ENCODE measurements at regions not wholly inside any gene's neighbourhood (a gene's known extent, or its start where the extent isn't known, plus 50 kb on each side); places are given as distances from the start of the nearest gene placed in this dataset.
"Not testable (repeated sequence)": the region's sequence is repeated elsewhere in the genome, so short reads cannot be mapped to it uniquely, and the experiment has no call there.

GRCh38 chr7:150096213-150096994 lies 222.6 kb downstream of the ATP6V0E2 start:
- H3K27ac ChIP-seq; H3K4me1 ChIP-seq; H3K9me3 ChIP-seq; H3K36me3 ChIP-seq; intact Hi-C loops (cut with DNase I); DNase-seq; H3K27me3 ChIP-seq; H3K4me3 ChIP-seq: not testable (repeated sequence)
- WGBS (ENCODE audit: insufficient coverage, low coverage, low lambda C conversion rate, missing lambda C conversion rate) = 65% methylated on average over 6 of the region's 6 CpGs
- ATAC-seq = peak; percentile 47 to 63 (median 48)

- H3K4me1 ChIP-seq; intact Hi-C loops (cut with DNase I); ATAC-seq; H3K27ac ChIP-seq; DNase-seq; H3K27me3 ChIP-seq; H3K9me3 ChIP-seq; H3K4me3 ChIP-seq; H3K36me3 ChIP-seq: not testable (repeated sequence)
- WGBS (ENCODE audit: insufficient coverage, low coverage, low lambda C conversion rate, missing lambda C conversion rate) = 71% methylated on average over 7 of the region's 7 CpGs
Measured at GRCh38 chr7:150098592-150098991, 224.6 kb upstream of the LRRC61 start.

GRCh38 chr7:150101282-150101681 lies 221.9 kb upstream of the LRRC61 start:
- ATAC-seq; H3K9me3 ChIP-seq; H3K36me3 ChIP-seq; DNase-seq; H3K4me3 ChIP-seq; intact Hi-C loops (cut with DNase I); H3K27ac ChIP-seq; H3K4me1 ChIP-seq; H3K27me3 ChIP-seq: not testable (repeated sequence)
- WGBS (ENCODE audit: insufficient coverage, low coverage, low lambda C conversion rate, missing lambda C conversion rate) = 100% methylated on average over 1 of the region's 7 CpGs

- DNase-seq; H3K4me3 ChIP-seq; H3K4me1 ChIP-seq; H3K27ac ChIP-seq; intact Hi-C loops (cut with DNase I); H3K36me3 ChIP-seq; ATAC-seq; H3K9me3 ChIP-seq; H3K27me3 ChIP-seq: not testable (repeated sequence)
- WGBS (ENCODE audit: insufficient coverage, low coverage, low lambda C conversion rate, missing lambda C conversion rate) = 73% methylated on average over 1 of the region's 1 CpG
Measured at GRCh38 chr7:150107283-150107682, 215.9 kb upstream of the LRRC61 start.

- intact Hi-C loops (cut with DNase I); H3K4me3 ChIP-seq; H3K27ac ChIP-seq; H3K9me3 ChIP-seq; H3K36me3 ChIP-seq; DNase-seq; H3K4me1 ChIP-seq; H3K27me3 ChIP-seq: not testable (repeated sequence)
- peak in 3 of 4 donors; percentile 28 to 47 (median 30) for ATAC-seq
- WGBS (ENCODE audit: insufficient coverage, low coverage, low lambda C conversion rate, missing lambda C conversion rate) = 54% methylated on average over 2 of the region's 5 CpGs
Measured at GRCh38 chr7:150110375-150110820, 212.8 kb upstream of the LRRC61 start.

- H3K4me1 ChIP-seq; H3K27ac ChIP-seq; ATAC-seq; H3K36me3 ChIP-seq; H3K4me3 ChIP-seq; H3K9me3 ChIP-seq; DNase-seq; H3K27me3 ChIP-seq; intact Hi-C loops (cut with DNase I): not testable (repeated sequence)
- WGBS (ENCODE audit: insufficient coverage, low coverage, low lambda C conversion rate, missing lambda C conversion rate) = 83% methylated on average over 2 of the region's 8 CpGs
Measured at GRCh38 chr7:150110882-150111281, 212.3 kb upstream of the LRRC61 start.

GRCh38 chr7:150111373-150112139 lies 211.6 kb upstream of the LRRC61 start:
- H3K9me3 ChIP-seq; H3K27ac ChIP-seq; intact Hi-C loops (cut with DNase I); H3K4me3 ChIP-seq; H3K27me3 ChIP-seq; ATAC-seq; H3K36me3 ChIP-seq; H3K4me1 ChIP-seq; DNase-seq: not testable (repeated sequence)
- WGBS (ENCODE audit: insufficient coverage, low coverage, low lambda C conversion rate, missing lambda C conversion rate) = 78% methylated on average over 13 of the region's 33 CpGs

GRCh38 chr7:150113301-150113700 lies 209.9 kb upstream of the LRRC61 start:
- DNase-seq; ATAC-seq; H3K27ac ChIP-seq; intact Hi-C loops (cut with DNase I); H3K9me3 ChIP-seq; H3K27me3 ChIP-seq; H3K4me1 ChIP-seq; H3K4me3 ChIP-seq; H3K36me3 ChIP-seq: not testable (repeated sequence)
- 75% methylated on average over 2 of the region's 2 CpGs for WGBS (ENCODE audit: insufficient coverage, low coverage, low lambda C conversion rate, missing lambda C conversion rate)

GRCh38 chr7:150114591-150114990 lies 208.6 kb upstream of the LRRC61 start:
- H3K4me1 ChIP-seq; H3K4me3 ChIP-seq; H3K36me3 ChIP-seq; DNase-seq; intact Hi-C loops (cut with DNase I); ATAC-seq; H3K9me3 ChIP-seq; H3K27ac ChIP-seq; H3K27me3 ChIP-seq: not testable (repeated sequence)
- WGBS (ENCODE audit: insufficient coverage, low coverage, low lambda C conversion rate, missing lambda C conversion rate) = 91% methylated on average over 3 of the region's 3 CpGs

- H3K36me3 ChIP-seq; H3K4me1 ChIP-seq; intact Hi-C loops (cut with DNase I); ATAC-seq; H3K27ac ChIP-seq; H3K4me3 ChIP-seq; H3K9me3 ChIP-seq; H3K27me3 ChIP-seq; DNase-seq: not testable (repeated sequence)
- WGBS (ENCODE audit: insufficient coverage, low coverage, low lambda C conversion rate, missing lambda C conversion rate) = 50% methylated on average over 1 of the region's 1 CpG
Measured at GRCh38 chr7:150119966-150120365, 203.2 kb upstream of the LRRC61 start.

- H3K4me3 ChIP-seq; H3K36me3 ChIP-seq; H3K27me3 ChIP-seq; ATAC-seq; DNase-seq; H3K4me1 ChIP-seq; H3K27ac ChIP-seq; H3K9me3 ChIP-seq; intact Hi-C loops (cut with DNase I): not testable (repeated sequence)
- WGBS (ENCODE audit: insufficient coverage, low coverage, low lambda C conversion rate, missing lambda C conversion rate) = 76% methylated on average over 8 of the region's 8 CpGs
Measured at GRCh38 chr7:150125831-150126230, 197.3 kb upstream of the LRRC61 start.

All from right lobe of liver (tissue), 6 donors.